A549 (cell line): ENCODE measurements at regions not wholly inside any gene's neighbourhood (a gene's known extent, or its start where the extent isn't known, plus 50 kb on each side); places are given as distances from the start of the nearest gene placed in this dataset.

ENCODE experiments used
- ATAC-seq, 2 experiments: fragments of 200-7000 bp in 1 of 2; fragments of >200 bp in 1 of 2; cut with Nextera tagmentation in 1 of 2; cut with Tn5 transposase in 1 of 2; 3 replicates each; pipeline versions ENCODE4 v1.8.0 to v1.9.1; 2018 to 2020; ENCODE audit warnings: mild to moderate bottlenecking in 1 of 2, moderate library complexity in 1 of 2
- CTCF ChIA-PET: fragments of 300-600 bp; sonication (Branson Sonifier 250); formaldehyde crosslinking; extraction: SDS; loops from one replicate; lab custom pipeline; 2021; ENCODE audit warnings: antibody characterized with exemption, inconsistent platforms; lab: Yijun Ruan, JAX
- POLR2A ChIA-PET: fragments of 350-600 bp; formaldehyde crosslinking; extraction: SDS; loops from one replicate; lab custom pipeline; 2021; ENCODE audit warnings: antibody characterized with exemption, inconsistent platforms; lab: Yijun Ruan, JAX
- DNase-seq, 2 experiments: peaks; one replicate each; pipeline versions ENCODE4 v3.0.0 to v3.0.0-alpha.2; 2011 to 2016; ENCODE audit warnings: low read depth in 1 of 2, low spot score in 1 of 2
- FAIRE-seq: peaks from 2 replicates; lab custom pipeline; 2011; peaks lifted over from hg19 to GRCh38; lab: Jason Lieb, UNC
- H3K27ac ChIP-seq, 2 experiments: fragments of >200 bp; sonication (Bioruptor Twin); formaldehyde crosslinking; 3 replicates each; pipeline ENCODE4 v1.5.1; 2016 to 2017
- H3K4me1 ChIP-seq: fragments of >200 bp; sonication (Bioruptor Twin); formaldehyde crosslinking; 3 replicates; pipeline ENCODE4 v1.6.1; 2016
- H3K4me2 ChIP-seq: fragments of >200 bp; sonication (Bioruptor Twin); formaldehyde crosslinking; 3 replicates; pipeline ENCODE4 v1.6.1; 2016
- H3K4me3 ChIP-seq: fragments of >200 bp; sonication (Bioruptor Twin); formaldehyde crosslinking; 3 replicates; pipeline ENCODE4 v1.5.1; 2016
- H3K9me3 ChIP-seq: fragments of >200 bp; sonication (Bioruptor Twin); formaldehyde crosslinking; 3 replicates; pipeline ENCODE4 v1.6.1; 2016
- ATOH8 ChIP-seq: fragments of 250-450 bp; sonication (Bioruptor Pico); IDR thresholded peaks from 2 replicates; pipeline ENCODE4 v1.5.0; 2020; ENCODE audit warnings: low read depth, mild to moderate bottlenecking, moderate library complexity
- BCL3 ChIP-seq: fragments of >200 bp; sonication (Bioruptor Twin); formaldehyde crosslinking; IDR thresholded peaks from 3 replicates; pipeline ENCODE4 v1.6.1; 2016
- BHLHE40 ChIP-seq: IDR thresholded peaks from 2 replicates; pipeline ENCODE4 v1.6.1; 2012; ENCODE audit warnings: low read depth, low read length, inconsistent platforms
- CBX2 ChIP-seq: fragments of 200-600 bp; sonication (generic); IDR thresholded peaks from 2 replicates; pipeline ENCODE4 v1.6.1; 2016; ENCODE audit warnings: low read depth, mild to moderate bottlenecking, borderline replicate concordance
- CBX8 ChIP-seq: fragments of 200-600 bp; sonication (generic); IDR thresholded peaks from 2 replicates; pipeline ENCODE4 v1.6.1; 2016
- CEBPB ChIP-seq, 2 experiments: fragments of >200 bp in 1 of 2; sonication (Bioruptor Twin) in 1 of 2; formaldehyde crosslinking in 1 of 2; IDR thresholded peaks; 2 replicates each; pipeline ENCODE4 v1.6.1; 2012 to 2016
- CHD4 ChIP-seq: fragments of 200-600 bp; sonication (generic); IDR thresholded peaks from 2 replicates; pipeline ENCODE4 v1.6.1; 2016; ENCODE audit warnings: antibody characterized with exemption, mild to moderate bottlenecking, borderline replicate concordance
- EHF ChIP-seq: fragments of 250-450 bp; sonication (Bioruptor Pico); IDR thresholded peaks from 2 replicates; pipeline ENCODE4 v1.5.0; 2020; ENCODE audit warnings: mild to moderate bottlenecking
- EHMT2 ChIP-seq: fragments of 200-600 bp; sonication (generic); IDR thresholded peaks from 2 replicates; pipeline ENCODE4 v1.6.1; 2016; ENCODE audit warnings: antibody characterized with exemption, low read depth, mild to moderate bottlenecking, moderate library complexity
- EP300 ChIP-seq, 2 experiments: fragments of >200 bp; sonication (Bioruptor Twin); formaldehyde crosslinking; IDR thresholded peaks; 2 replicates in 1 of 2; 3 replicates in 1 of 2; pipeline ENCODE4 v1.6.1; 2016 to 2017
- ESRRA ChIP-seq: fragments of 150-350 bp; IDR thresholded peaks from 2 replicates; pipeline ENCODE4 v1.6.1; 2014; ENCODE audit warnings: mild to moderate bottlenecking, low read length, borderline replicate concordance
- FOSL2 ChIP-seq, 2 experiments: fragments of 450-650 bp in 1 of 2; fragments of >200 bp in 1 of 2; sonication (Bioruptor Twin) in 1 of 2; formaldehyde crosslinking; IDR thresholded peaks; 2 replicates each; pipeline versions ENCODE4 v1.5.0 to v1.6.1; 2016 to 2020; ENCODE audit warnings: mild to moderate bottlenecking in 1 of 2, moderate library complexity in 1 of 2
- HES2 ChIP-seq: fragments of >200 bp; sonication (Bioruptor Twin); formaldehyde crosslinking; IDR thresholded peaks from 2 replicates; pipeline ENCODE4 v1.6.1; 2016
- HEYL ChIP-seq: fragments of 250-450 bp; sonication (Bioruptor Pico); IDR thresholded peaks from 2 replicates; pipeline ENCODE4 v1.8.0; 2021; ENCODE audit warnings: mild to moderate bottlenecking, moderate library complexity
- HMGXB4 ChIP-seq: fragments of 250-450 bp; sonication (Bioruptor Pico); IDR thresholded peaks from 2 replicates; pipeline ENCODE4 v1.5.0; 2021; ENCODE audit warnings: mild to moderate bottlenecking, moderate library complexity, borderline replicate concordance
- HOXA7 ChIP-seq: fragments of 250-450 bp; sonication (Bioruptor Pico); IDR thresholded peaks from 2 replicates; pipeline ENCODE4 v1.5.0; 2020; ENCODE audit warnings: mild to moderate bottlenecking, moderate library complexity
- JUN ChIP-seq, 2 experiments: fragments of >200 bp; sonication (Bioruptor Twin); formaldehyde crosslinking; IDR thresholded peaks; 2 replicates in 1 of 2; 3 replicates in 1 of 2; pipeline ENCODE4 v1.6.1; 2016 to 2017
- JUNB ChIP-seq: fragments of >200 bp; sonication (Bioruptor Twin); formaldehyde crosslinking; IDR thresholded peaks from 2 replicates; pipeline ENCODE4 v1.6.1; 2016
- KDM5A ChIP-seq: fragments of 200-600 bp; sonication (generic); IDR thresholded peaks from 2 replicates; pipeline ENCODE4 v1.6.1; 2016; ENCODE audit warnings: antibody characterized with exemption, mild to moderate bottlenecking
- MAFK ChIP-seq: fragments of 450-650 bp; IDR thresholded peaks from 2 replicates; pipeline ENCODE4 v1.6.1; 2014; ENCODE audit not compliant: partially characterized antibody
- MAX ChIP-seq: IDR thresholded peaks from 2 replicates; pipeline ENCODE4 v1.6.1; 2012
- NR3C1 ChIP-seq: fragments of >200 bp; sonication (Bioruptor Twin); formaldehyde crosslinking; IDR thresholded peaks from 3 replicates; pipeline ENCODE4 v1.6.1; 2017
- PHF8 ChIP-seq: fragments of 200-600 bp; sonication (generic); IDR thresholded peaks from 2 replicates; pipeline ENCODE4 v1.6.1; 2016; ENCODE audit warnings: low read depth, mild to moderate bottlenecking, antibody characterized with exemption, moderate library complexity, borderline replicate concordance
- POLR2A ChIP-seq: IDR thresholded peaks from 2 replicates; pipeline ENCODE4 v1.6.1; 2012; ENCODE audit warnings: mild to moderate bottlenecking, low read length
- POLR2AphosphoS2 ChIP-seq: conservative IDR thresholded peaks from 2 replicates; pipeline ENCODE4 v1.6.1; 2012; ENCODE audit warnings: low read length, improper control_type of control experiment, inconsistent platforms
- RAD21 ChIP-seq, 2 experiments: fragments of >200 bp in 1 of 2; sonication (Bioruptor Twin) in 1 of 2; formaldehyde crosslinking in 1 of 2; IDR thresholded peaks in 1 of 2; conservative IDR thresholded peaks in 1 of 2; 2 replicates in 1 of 2; 3 replicates in 1 of 2; pipeline ENCODE4 v1.6.1; 2012 to 2018; ENCODE audit warnings: inconsistent platforms in 1 of 2
- RFX5 ChIP-seq: fragments of 450-650 bp; IDR thresholded peaks from 2 replicates; pipeline ENCODE4 v1.7.1; 2014; ENCODE audit warnings: antibody characterized with exemption, mild to moderate bottlenecking, moderate library complexity
- RNF2 ChIP-seq: fragments of 200-600 bp; sonication (generic); IDR thresholded peaks from 2 replicates; pipeline ENCODE4 v1.6.1; 2016; ENCODE audit warnings: low read depth, mild to moderate bottlenecking, antibody characterized with exemption, moderate library complexity, borderline replicate concordance
- SMC3 ChIP-seq: fragments of >200 bp; sonication (Bioruptor Twin); formaldehyde crosslinking; IDR thresholded peaks from 3 replicates; pipeline ENCODE4 v1.6.1; 2018; ENCODE audit warnings: inconsistent platforms
- TP53 ChIP-seq: fragments of 250-450 bp; sonication (Bioruptor Pico); IDR thresholded peaks from 2 replicates; pipeline ENCODE4 v1.5.0; 2021; ENCODE audit warnings: mild to moderate bottlenecking, moderate library complexity
- USF2 ChIP-seq: fragments of 450-650 bp; IDR thresholded peaks from 2 replicates; pipeline ENCODE4 v1.6.1; 2014; ENCODE audit warnings: antibody characterized with exemption
- ZFP36 ChIP-seq: fragments of 450-650 bp; IDR thresholded peaks from 2 replicates; pipeline ENCODE4 v1.6.1; 2014; ENCODE audit warnings: borderline replicate concordance; ENCODE audit not compliant: partially characterized antibody
- WGBS: methylation state at CpG from one replicate; pipeline ENCODE4 v1.1.6; 2017; ENCODE audit errors: missing lambda C conversion rate; 5-methylcytosine and 5-hydroxymethylcytosine counted together

GRCh38 chr13:73732350-73732749 lies 401.9 kb downstream of the KLF12 start:
- Histone ChIP-seq H3K4me1 (no peaks in the 10 kb centered on the region), H3K4me3 (no peak overlapping the region), H3K9me3 (no peaks in the 10 kb centered on the region), H3K27ac (no peak overlapping the region)
- no peak for FAIRE-seq
- ATAC-seq = no peak
- TF ChIP-seq CEBPB (IDR thresholded peaks at IDR 0.05) (no peak), EP300 (IDR thresholded peaks at IDR 0.05) (no peak), BHLHE40 (no peak), HES2 (no peak), EHMT2 (no peak), JUNB (no peak), CBX2 (no peak), HOXA7 (CRISPR knock-in tag) (no peak), JUN (IDR thresholded peaks at IDR 0.05) (no peak), KDM5A (no peak), POLR2AphosphoS2 (no peak), RFX5 (no peak)
- TF ChIP-seq, all 56 proteins: peak for 0
- H3K4me2 ChIP-seq = no peak overlapping the region
- CTCF ChIA-PET = interaction anchor here (0.7 to 1.7 kb wide), 3 partner anchors 10 to 1526 kb away, joined by 3 to 4 read pairs (median 3); no protein-coding TSS in a partner anchor
- WGBS = 86% methylated on average over 2 of the region's 2 CpGs
- DNase-seq = no peak
- POLR2A ChIA-PET = no interaction called here

- FAIRE-seq (no peak), ATAC-seq (no peak), DNase-seq (no peak)
- ChIA-PET POLR2A (no interaction called here), CTCF (interaction anchor here (0.7 to 1.7 kb wide), 4 partner anchors 9 to 1527 kb away, joined by 3 to 4 read pairs (median 3); no protein-coding TSS in a partner anchor)
- Histone ChIP-seq H3K27ac (no peak overlapping the region), H3K4me1 (no peaks in the 10 kb centered on the region), H3K9me3 (no peaks in the 10 kb centered on the region), H3K4me2 (no peak overlapping the region), H3K4me3 (no peak overlapping the region)
- no peak for TF ChIP-seq USF2
- TF ChIP-seq RNF2 = no peak
- TF ChIP-seq CHD4 = no peak
- TF ChIP-seq HOXA7 (CRISPR knock-in tag) = no peak
- TF ChIP-seq CBX8 = no peak
- no peak for TF ChIP-seq MAX
Measured at GRCh38 chr13:73731564-73731963, 402.6 kb downstream of the KLF12 start.

- Histone ChIP-seq H3K27ac (no peak overlapping the region), H3K4me3 (no peak overlapping the region), H3K9me3 (no peaks in the 10 kb centered on the region), H3K4me2 (no peak overlapping the region), H3K4me1 (no peaks in the 10 kb centered on the region)
- TF ChIP-seq JUN (IDR thresholded peaks at IDR 0.05) (no peak), ATOH8 (CRISPR knock-in tag) (no peak), POLR2AphosphoS2 (no peak), ESRRA (no peak), POLR2A (no peak), MAFK (no peak), PHF8 (no peak), TP53 (CRISPR knock-in tag) (no peak), NR3C1 (no peak), FOSL2 (IDR thresholded peaks at IDR 0.05) (no peak), FOSL2 (CRISPR knock-in tag; IDR thresholded peaks at IDR 0.05) (no peak), RAD21 (conservative IDR thresholded peaks at IDR 0.05 in 1 of 2, IDR thresholded peaks at IDR 0.05 in 1 of 2) (no peak), HMGXB4 (no peak), SMC3 (no peak), HEYL (CRISPR knock-in tag) (no peak), KDM5A (no peak), BCL3 (no peak), ZFP36 (no peak), EHF (CRISPR knock-in tag) (no peak)
- CTCF ChIA-PET = interaction anchor here (1.3 kb wide), 1 partner anchor 1528 kb away, joined by 3 read pairs; no protein-coding TSS in a partner anchor
- POLR2A ChIA-PET = no interaction called here
- FAIRE-seq (no peak), DNase-seq (no peak), ATAC-seq (no peak)
- 71% methylated on average over 5 of the region's 5 CpGs for WGBS
Measured at GRCh38 chr13:73730014-73730413, 404.2 kb downstream of the KLF12 start.
